ENCODE measurements at regions not wholly inside any gene's neighbourhood (a gene's known extent, or its start where the extent isn't known, plus 50 kb on each side); places are given as distances from the start of the nearest gene placed in this dataset.

DNA sequence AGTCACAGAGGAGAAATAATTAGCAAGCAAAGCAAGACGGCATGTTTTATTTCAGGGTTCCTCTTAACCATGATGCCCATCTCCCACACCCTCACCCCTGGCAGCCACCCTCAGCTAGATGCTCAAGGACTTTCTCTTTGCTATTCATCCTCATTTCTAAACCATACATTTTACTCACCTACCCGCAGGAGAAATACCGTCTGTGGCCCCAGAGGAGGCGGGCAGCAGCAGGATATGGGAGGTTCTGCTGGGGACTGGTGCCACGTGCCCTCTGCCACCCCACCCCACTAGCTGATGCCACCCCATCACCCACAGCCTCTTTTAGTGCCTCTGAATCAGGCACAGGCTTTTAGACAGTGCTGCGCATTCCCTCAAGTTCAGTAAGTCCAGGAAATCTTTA, 168.7 kb upstream of the ITGB1 start:
- no peak for ATAC-seq
- Mint-ChIP-seq H3K27ac (peak overlapping the region; percentile 78), H3K4me3 (no peak overlapping the region), H3K4me1 (peaks cover 31% of the 10 kb centered on the region), H3K27me3 (no peaks in the 10 kb centered on the region), H3K36me3 (no peaks in the 10 kb centered on the region), H3K9me3 (no peaks in the 10 kb centered on the region)

DNA sequence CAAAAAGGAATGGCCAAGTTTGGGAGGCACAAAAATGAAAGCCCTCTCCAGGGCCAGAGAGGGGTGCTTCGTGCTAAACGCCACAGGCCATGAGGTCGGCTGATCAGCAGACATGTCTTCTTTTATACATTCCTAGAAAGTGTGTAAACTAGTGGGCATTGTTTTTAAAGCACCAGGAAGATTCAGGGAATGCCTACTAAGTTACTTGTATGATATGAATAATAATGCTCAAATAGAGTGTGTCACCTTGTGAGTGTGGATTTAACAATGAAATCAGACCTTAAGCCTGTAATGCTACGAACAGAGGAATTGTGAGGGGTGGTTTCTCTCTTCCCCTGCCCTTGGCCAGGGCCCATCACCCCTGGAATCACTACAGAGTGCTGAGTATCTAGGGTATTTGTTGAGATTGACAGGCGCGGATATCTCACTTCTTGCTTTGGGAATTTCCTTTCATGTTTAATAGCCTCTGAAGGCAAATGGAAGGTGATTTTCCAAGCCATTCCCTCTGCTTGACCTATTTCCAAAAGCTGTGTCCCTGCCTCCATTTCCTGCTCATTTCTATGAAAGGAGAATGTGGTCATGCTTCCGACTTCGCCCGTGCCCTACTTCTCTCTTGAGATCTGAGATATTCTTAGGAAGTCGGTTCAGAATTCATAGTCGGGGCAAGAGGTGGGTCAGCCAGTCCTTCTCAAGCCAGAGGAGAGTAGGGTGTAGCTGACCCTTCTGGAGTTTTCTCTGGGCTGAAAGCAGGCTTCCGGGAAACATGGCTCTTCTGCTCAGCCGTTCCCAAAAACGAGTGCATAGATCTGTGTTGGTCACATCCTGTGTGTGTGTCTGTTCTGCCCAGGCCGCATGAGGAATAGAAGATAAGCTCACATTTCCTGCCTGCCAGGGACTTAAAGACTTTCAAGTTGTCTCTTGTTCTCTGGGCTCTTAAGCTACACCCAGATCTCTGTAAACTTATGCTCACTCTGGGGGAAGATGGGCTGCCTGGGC, 167.8 kb upstream of the ITGB1 start:
- peak overlapping the region; percentile 78 for H3K27ac Mint-ChIP-seq
- H3K9me3 Mint-ChIP-seq, result no peaks in the 10 kb centered on the region
- H3K4me3 Mint-ChIP-seq, result no peak overlapping the region
- peaks cover 29% of the 10 kb centered on the region for H3K4me1 Mint-ChIP-seq
- H3K36me3 Mint-ChIP-seq, result no peaks in the 10 kb centered on the region
- ATAC-seq, result peak; percentile 54
- no peaks in the 10 kb centered on the region for H3K27me3 Mint-ChIP-seq

GRCh38 chr10:33125111-33125510, 167.1 kb upstream of the ITGB1 start:
- H3K4me3 Mint-ChIP-seq, result no peak overlapping the region
- H3K36me3 Mint-ChIP-seq, result no peaks in the 10 kb centered on the region
- peak overlapping the region; percentile 78 for H3K27ac Mint-ChIP-seq
- H3K9me3 Mint-ChIP-seq, result no peaks in the 10 kb centered on the region
- no peak for ATAC-seq
- H3K4me1 Mint-ChIP-seq, result peaks cover 29% of the 10 kb centered on the region
- no peaks in the 10 kb centered on the region for H3K27me3 Mint-ChIP-seq

- no peaks in the 10 kb centered on the region for H3K9me3 Mint-ChIP-seq
- no peak for ATAC-seq
- H3K4me1 Mint-ChIP-seq, result peaks cover 22% of the 10 kb centered on the region
- no peaks in the 10 kb centered on the region for H3K36me3 Mint-ChIP-seq
- no peak overlapping the region for H3K27ac Mint-ChIP-seq
- no peaks in the 10 kb centered on the region for H3K27me3 Mint-ChIP-seq
- no peak overlapping the region for H3K4me3 Mint-ChIP-seq
These were observed 165.7 kb upstream of the ITGB1 start for GRCh38 chr10:33123680-33124079.

DNA sequence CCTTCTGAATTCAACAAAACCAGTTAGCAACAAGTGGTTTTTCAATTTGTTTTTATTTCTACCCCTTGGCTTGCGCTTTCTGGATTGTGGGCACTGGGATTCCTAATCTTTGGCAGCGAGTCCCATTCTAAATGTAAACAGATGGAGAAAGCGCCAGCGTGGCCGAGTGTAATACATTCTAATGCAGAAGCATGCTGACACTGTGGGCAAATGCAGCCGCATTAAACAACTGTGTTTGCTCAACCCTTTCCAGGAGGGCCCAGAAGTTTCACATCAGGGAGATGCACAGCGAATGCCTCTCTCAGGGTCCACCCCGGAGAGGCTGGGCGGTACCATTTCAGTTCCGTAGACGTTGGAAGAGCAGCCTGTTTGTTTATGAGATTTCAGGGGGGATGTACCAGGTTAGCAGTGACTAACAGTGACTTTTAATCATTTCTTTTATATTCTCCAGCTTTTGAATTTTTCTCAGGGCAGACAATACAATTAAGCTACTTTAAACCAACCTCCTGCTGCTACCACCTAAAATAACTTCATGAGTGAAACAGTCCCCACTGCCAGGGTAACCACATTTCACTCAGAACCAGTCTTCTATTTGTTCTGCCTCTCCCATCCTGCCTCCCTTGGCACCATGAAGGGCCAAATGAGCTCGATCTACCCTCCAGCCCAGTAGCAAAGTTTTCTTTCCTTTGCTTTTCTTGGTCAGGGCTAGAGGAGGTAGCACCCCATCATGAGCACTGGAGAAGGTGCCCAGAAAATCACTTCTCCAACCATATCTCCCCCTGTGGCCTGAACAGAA, 164.2 kb upstream of the ITGB1 start:
- ATAC-seq, result no peak
- peak overlapping the region; percentile 63 for H3K27ac Mint-ChIP-seq
- H3K4me3 Mint-ChIP-seq, result no peak overlapping the region
- H3K36me3 Mint-ChIP-seq, result no peaks in the 10 kb centered on the region
- H3K9me3 Mint-ChIP-seq, result no peaks in the 10 kb centered on the region
- no peaks in the 10 kb centered on the region for H3K27me3 Mint-ChIP-seq
- H3K4me1 Mint-ChIP-seq, result peaks cover 27% of the 10 kb centered on the region

- Mint-ChIP-seq H3K36me3 (no peaks in the 10 kb centered on the region), H3K27ac (peak overlapping the region; percentile 26), H3K27me3 (no peaks in the 10 kb centered on the region), H3K9me3 (no peaks in the 10 kb centered on the region), H3K4me1 (peaks cover 28% of the 10 kb centered on the region), H3K4me3 (no peak overlapping the region)
- ATAC-seq, result no peak
These were observed 162.7 kb upstream of the ITGB1 start for GRCh38 chr10:33120700-33121099.

GRCh38 chr10:33120275-33120674, 162.2 kb upstream of the ITGB1 start:
- Mint-ChIP-seq H3K27me3 (no peaks in the 10 kb centered on the region), H3K4me1 (peaks cover 28% of the 10 kb centered on the region), H3K36me3 (no peaks in the 10 kb centered on the region), H3K9me3 (no peaks in the 10 kb centered on the region), H3K4me3 (no peak overlapping the region), H3K27ac (peak overlapping the region; percentile 26)
- no peak for ATAC-seq

DNA sequence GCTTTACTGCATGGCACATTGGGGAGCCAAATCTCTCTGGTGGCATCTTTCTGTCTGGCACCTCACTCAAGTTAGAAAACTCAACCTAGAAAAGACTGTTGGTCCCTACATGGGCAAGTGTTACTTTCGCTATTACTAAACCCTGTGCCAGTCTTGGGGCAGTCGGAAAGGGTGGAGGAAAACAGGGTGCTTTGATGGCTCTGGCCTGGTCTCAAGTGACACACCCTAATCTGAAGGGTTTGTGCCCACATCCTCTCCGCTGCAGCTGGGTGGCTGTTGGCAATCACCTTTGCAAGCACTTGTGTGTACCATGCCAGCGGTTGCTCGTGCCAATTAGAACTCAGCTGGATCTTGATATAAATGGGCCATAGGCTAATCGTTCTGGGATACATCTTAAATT, 159.8 kb upstream of the ITGB1 start:
- Mint-ChIP-seq H3K36me3 (no peaks in the 10 kb centered on the region), H3K4me1 (peaks cover 43% of the 10 kb centered on the region), H3K4me3 (peak overlapping the region; percentile 14), H3K9me3 (no peaks in the 10 kb centered on the region), H3K27ac (peak overlapping the region; percentile 75), H3K27me3 (no peaks in the 10 kb centered on the region)
- peak; percentile 88 for ATAC-seq

DNA sequence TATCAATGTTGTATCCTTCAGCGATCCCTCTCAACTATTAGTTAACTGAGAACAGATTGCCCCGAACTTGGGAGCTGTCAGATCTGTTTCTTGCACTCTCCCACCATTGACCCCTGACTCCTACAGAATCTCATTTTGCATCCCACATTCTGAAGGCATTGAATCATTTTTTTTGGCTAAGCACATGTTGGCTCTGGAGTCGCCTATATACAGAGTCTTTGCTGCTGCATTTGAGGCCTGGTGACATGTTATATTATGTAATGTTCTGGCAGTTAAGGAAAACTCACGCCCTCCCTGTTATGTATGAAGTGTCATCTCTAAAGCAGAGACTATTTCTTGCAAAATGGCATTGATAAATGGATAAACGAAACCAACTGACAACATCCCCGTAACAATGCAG, 159.2 kb upstream of the ITGB1 start:
- Mint-ChIP-seq H3K4me3 (peak overlapping the region; percentile 14), H3K36me3 (no peaks in the 10 kb centered on the region), H3K27ac (peak overlapping the region; percentile 75), H3K9me3 (no peaks in the 10 kb centered on the region), H3K27me3 (no peaks in the 10 kb centered on the region), H3K4me1 (peaks cover 43% of the 10 kb centered on the region)
- ATAC-seq, result no peak

- H3K9me3 Mint-ChIP-seq, result no peaks in the 10 kb centered on the region
- peak overlapping the region; percentile 75 for H3K27ac Mint-ChIP-seq
- ATAC-seq, result peak; percentile 21
- H3K36me3 Mint-ChIP-seq, result peaks cover under 1% of the 10 kb centered on the region
- H3K27me3 Mint-ChIP-seq, result no peaks in the 10 kb centered on the region
- H3K4me3 Mint-ChIP-seq, result no peak overlapping the region
- peaks cover 45% of the 10 kb centered on the region for H3K4me1 Mint-ChIP-seq
These were observed 158.0 kb upstream of the ITGB1 start for GRCh38 chr10:33115738-33116719.

- ATAC-seq, result peak; percentile 78
- Mint-ChIP-seq H3K27ac (peak overlapping the region; percentile 75), H3K4me1 (peaks cover 60% of the 10 kb centered on the region), H3K9me3 (no peaks in the 10 kb centered on the region), H3K4me3 (no peak overlapping the region), H3K36me3 (peaks cover 4% of the 10 kb centered on the region), H3K27me3 (no peaks in the 10 kb centered on the region)
These were observed 156.5 kb upstream of the ITGB1 start for GRCh38 chr10:33114451-33114952.

GRCh38 chr10:33113466-33113865, 155.4 kb upstream of the ITGB1 start:
- Mint-ChIP-seq H3K9me3 (no peaks in the 10 kb centered on the region), H3K4me1 (peaks cover 70% of the 10 kb centered on the region), H3K36me3 (peaks cover 4% of the 10 kb centered on the region), H3K27me3 (no peaks in the 10 kb centered on the region), H3K27ac (peak overlapping the region; percentile 75), H3K4me3 (no peak overlapping the region)
- no peak for ATAC-seq

DNA sequence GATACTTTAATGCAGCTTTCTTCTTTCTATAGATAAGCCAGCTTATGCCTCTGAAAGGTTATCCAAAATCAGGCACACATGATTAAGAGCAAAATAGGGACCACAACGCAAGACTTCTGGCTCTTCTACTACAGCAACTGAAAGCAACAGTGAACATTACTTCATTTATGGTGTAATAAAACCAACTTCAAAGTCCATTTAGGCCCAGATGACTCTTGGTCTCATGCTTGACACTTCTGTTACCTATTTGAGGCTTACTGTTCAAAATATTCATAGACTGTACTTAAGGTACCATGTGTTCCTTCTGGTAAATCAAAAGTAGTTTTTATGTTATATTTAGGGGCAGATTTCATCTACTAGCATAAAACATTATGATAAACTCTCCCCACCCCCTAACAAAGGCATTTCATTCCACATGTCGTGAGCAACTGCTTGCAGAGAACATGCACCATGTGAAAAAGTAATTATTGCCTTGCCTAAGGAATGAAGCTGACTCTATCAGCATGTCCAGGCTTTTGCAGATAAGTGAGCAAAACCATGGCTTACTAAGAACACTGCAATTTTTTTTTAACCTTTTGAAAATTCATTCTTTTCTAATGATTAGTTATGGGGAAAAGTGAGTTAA, 154.9 kb upstream of the ITGB1 start:
- Mint-ChIP-seq H3K27me3 (no peaks in the 10 kb centered on the region), H3K4me1 (peaks cover 70% of the 10 kb centered on the region), H3K4me3 (no peak overlapping the region), H3K27ac (peak overlapping the region; percentile 75), H3K36me3 (peaks cover 4% of the 10 kb centered on the region), H3K9me3 (no peaks in the 10 kb centered on the region)
- ATAC-seq, result no peak

GRCh38 chr10:33111488-33112051, 153.5 kb upstream of the ITGB1 start:
- H3K27me3 Mint-ChIP-seq, result no peaks in the 10 kb centered on the region
- no peak for ATAC-seq
- H3K9me3 Mint-ChIP-seq, result no peaks in the 10 kb centered on the region
- H3K27ac Mint-ChIP-seq, result peak overlapping the region; percentile 82
- peaks cover 4% of the 10 kb centered on the region for H3K36me3 Mint-ChIP-seq
- no peak overlapping the region for H3K4me3 Mint-ChIP-seq
- peaks cover 74% of the 10 kb centered on the region for H3K4me1 Mint-ChIP-seq

Data from stimulated activated memory B cell treated with anti-CD40 and anti-IgM and Interleukin-4, amounts not matched to agents 10 μg/mL and 1 μg/mL and 100 μg/mL, for 72 hours (primary cell).